GM23338 (cell line): ENCODE measurements at regions not wholly inside any gene's neighbourhood (a gene's known extent, or its start where the extent isn't known, plus 50 kb on each side); places are given as distances from the start of the nearest gene placed in this dataset.

ENCODE experiments used
- ATAC-seq: fragments of 200-7000 bp; cut with Tn5 transposase; 3 replicates; pipeline ENCODE4 v1.9.1; 2020
- DNase-seq: peaks from one replicate; pipeline ENCODE4 v3.0.0-alpha.2; 2015; ENCODE audit warnings: low spot score
- H2AFZ ChIP-seq: fragments of 200-600 bp; sonication (generic); 2 replicates; pipeline ENCODE4 v1.8.0; 2016; ENCODE audit warnings: antibody characterized with exemption, mild to moderate bottlenecking, moderate library complexity
- H3F3A ChIP-seq: fragments of 200-600 bp; sonication (generic); replicated peaks from 2 replicates; pipeline ENCODE4 v1.8.0; 2017; ENCODE audit warnings: antibody characterized with exemption, mixed run types, low read depth
- H3K27ac ChIP-seq: fragments of 200-600 bp; sonication (generic); 2 replicates; pipeline ENCODE4 v1.6.1; 2016; ENCODE audit warnings: low read depth
- H3K27me3 ChIP-seq: fragments of 200-600 bp; sonication (generic); 2 replicates; pipeline ENCODE4 v1.8.0; 2016; ENCODE audit warnings: mild to moderate bottlenecking, mixed run types, moderate library complexity; ENCODE audit not compliant: insufficient read depth
- H3K36me3 ChIP-seq: fragments of 200-600 bp; sonication (generic); 2 replicates; pipeline ENCODE4 v1.8.0; 2016; ENCODE audit warnings: mild to moderate bottlenecking; ENCODE audit not compliant: insufficient read depth
- H3K4me1 ChIP-seq: fragments of 200-600 bp; sonication (generic); 2 replicates; pipeline ENCODE4 v1.8.0; 2016; ENCODE audit warnings: mild to moderate bottlenecking, moderate library complexity; ENCODE audit not compliant: insufficient read depth
- H3K4me2 ChIP-seq: fragments of 200-600 bp; sonication (generic); 2 replicates; pipeline ENCODE4 v1.7.1; 2017; ENCODE audit warnings: mixed run types
- H3K4me3 ChIP-seq: fragments of 200-600 bp; sonication (generic); 2 replicates; pipeline ENCODE4 v1.6.1; 2016; ENCODE audit warnings: mixed run types
- H3K79me2 ChIP-seq: fragments of 200-600 bp; sonication (generic); replicated peaks from 2 replicates; pipeline ENCODE4 v1.8.0; 2017; ENCODE audit warnings: mild to moderate bottlenecking; ENCODE audit not compliant: insufficient read depth
- H3K9me2 ChIP-seq: fragments of 200-600 bp; sonication (generic); 2 replicates; pipeline ENCODE4 v1.8.0; 2017; ENCODE audit not compliant: insufficient read depth
- H4K20me1 ChIP-seq: fragments of 200-600 bp; sonication (generic); replicated peaks from 2 replicates; pipeline ENCODE4 v1.8.0; 2017; ENCODE audit warnings: mild to moderate bottlenecking; ENCODE audit not compliant: insufficient read depth
- H3K27ac Mint-ChIP-seq: 2 replicates; pipeline ENCODE4 v1.8.0; 2020; ENCODE audit warnings: inconsistent platforms, mild to moderate bottlenecking, moderate library complexity, mixed read lengths
- H3K27me3 Mint-ChIP-seq: 3 replicates; pipeline ENCODE4 v1.8.0; 2022; ENCODE audit warnings: low read depth, mild to moderate bottlenecking, moderate library complexity, mixed read lengths, inconsistent platforms; ENCODE audit not compliant: insufficient read depth, poor library complexity
- H3K36me3 Mint-ChIP-seq: 3 replicates; pipeline ENCODE4 v1.8.0; 2021; ENCODE audit warnings: low read depth, mild to moderate bottlenecking, inconsistent platforms, moderate library complexity, mixed read lengths
- H3K4me1 Mint-ChIP-seq: 3 replicates; pipeline ENCODE4 v1.8.0; 2020; ENCODE audit warnings: mild to moderate bottlenecking, inconsistent platforms, mixed read lengths
- H3K4me3 Mint-ChIP-seq: 3 replicates; pipeline ENCODE4 v1.8.0; 2021; ENCODE audit warnings: moderate library complexity, mild to moderate bottlenecking, inconsistent platforms, mixed read lengths
- H3K9me3 Mint-ChIP-seq: 3 replicates; pipeline ENCODE4 v1.8.0; 2020; ENCODE audit warnings: moderate library complexity, mild to moderate bottlenecking, inconsistent platforms, mixed read lengths
- CREB1 ChIP-seq: fragments of 250-450 bp; sonication (Bioruptor Pico); IDR thresholded peaks from 2 replicates; pipeline ENCODE4 v1.5.0; 2020; ENCODE audit warnings: low read depth, mild to moderate bottlenecking, moderate library complexity
- EZH2 ChIP-seq: fragments of 200-600 bp; sonication (generic); IDR thresholded peaks from one replicate; pipeline ENCODE4 v1.8.0; 2017; ENCODE audit warnings: antibody characterized with exemption, mild to moderate bottlenecking, low read depth; ENCODE audit not compliant: unreplicated experiment
- EZH2phosphoT487 ChIP-seq: fragments of 200-600 bp; sonication (generic); IDR thresholded peaks from one replicate; pipeline ENCODE4 v1.8.1; 2018; ENCODE audit warnings: antibody characterized with exemption; ENCODE audit not compliant: unreplicated experiment
- JUNB ChIP-seq: IDR thresholded peaks from one replicate; pipeline ENCODE4 v1.6.1; 2016; ENCODE audit warnings: antibody characterized with exemption; ENCODE audit not compliant: unreplicated experiment
- NANOG ChIP-seq: IDR thresholded peaks from 2 replicates; pipeline ENCODE4 v1.6.1; 2016; ENCODE audit warnings: antibody characterized with exemption, borderline replicate concordance
- POLR2AphosphoS5 ChIP-seq: IDR thresholded peaks from 2 replicates; pipeline ENCODE4 v1.6.1; 2016; ENCODE audit warnings: antibody characterized with exemption, low read depth
- STAT1 ChIP-seq: IDR thresholded peaks from one replicate; pipeline ENCODE4 v1.6.1; 2016; ENCODE audit warnings: antibody characterized with exemption; ENCODE audit not compliant: unreplicated experiment
- ZNF114 ChIP-seq: fragments of 250-450 bp; sonication (Bioruptor Pico); IDR thresholded peaks from 2 replicates; pipeline ENCODE4 v1.5.0; 2020; ENCODE audit warnings: mild to moderate bottlenecking, moderate library complexity
- ZNF331 ChIP-seq: fragments of 250-450 bp; sonication (Bioruptor Pico); IDR thresholded peaks from 2 replicates; pipeline ENCODE4 v1.5.0; 2020; ENCODE audit warnings: low read depth, mild to moderate bottlenecking, moderate library complexity
- ZNF462 ChIP-seq: fragments of 250-450 bp; sonication (Bioruptor Pico); IDR thresholded peaks from 2 replicates; pipeline ENCODE4 v1.5.0; 2020; ENCODE audit warnings: mild to moderate bottlenecking, moderate library complexity
- TF ChIP-seq, protein P1 (sequence below): IDR thresholded peaks from one replicate; pipeline ENCODE4 v1.6.1; 2018; ENCODE audit warnings: antibody characterized with exemption; ENCODE audit not compliant: unreplicated experiment
- TF ChIP-seq, protein P2 (sequence below), 2 experiments: fragments of 200-600 bp in 1 of 2; sonication (generic) in 1 of 2; conservative IDR thresholded peaks; 2 replicates each; pipeline versions ENCODE4 v1.5.1 to v1.6.1; 2016 to 2017; ENCODE audit warnings: antibody characterized with exemption in 2 of 2, low read depth in 2 of 2, mild to moderate bottlenecking in 2 of 2, moderate library complexity in 1 of 2
- TF ChIP-seq, protein P3 (sequence below): IDR thresholded peaks from 2 replicates; pipeline ENCODE4 v1.6.1; 2016; ENCODE audit warnings: antibody characterized with exemption

DNA sequence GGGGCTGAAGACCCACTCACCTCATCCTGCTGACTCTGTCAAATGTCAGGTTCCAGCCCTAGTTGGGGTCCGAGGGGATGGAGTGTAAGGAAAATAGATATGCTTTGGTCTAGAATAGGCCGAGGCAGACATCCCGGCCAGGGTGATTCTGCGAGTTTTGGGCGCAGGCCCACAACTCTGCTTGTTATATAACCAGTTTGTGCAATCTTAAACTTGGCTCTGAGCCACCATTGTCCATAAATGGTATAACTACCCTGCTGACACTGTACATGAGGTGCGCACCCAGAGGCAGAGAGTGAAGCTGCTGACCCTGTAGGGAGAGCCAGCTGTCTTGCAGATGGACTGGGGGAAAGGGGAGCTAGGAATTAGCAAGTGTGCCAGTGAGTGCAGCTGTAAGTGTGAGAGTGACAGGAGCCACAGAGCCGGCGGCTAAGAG, 1388.8 kb downstream of the AMY1C start:
- Histone ChIP-seq H4K20me1 (no peaks in the 10 kb centered on the region), H3K27ac (no peak overlapping the region), H3F3A (no peaks in the 10 kb centered on the region), H3K79me2 (no peaks in the 10 kb centered on the region), H2AFZ (peak overlapping the region; percentile 89), H3K4me2 (no peak overlapping the region), H3K36me3 (no peaks in the 10 kb centered on the region), H3K9me2 (no peaks in the 10 kb centered on the region), H3K4me1 (no peaks in the 10 kb centered on the region), H3K27me3 (no peaks in the 10 kb centered on the region), H3K4me3 (no peak overlapping the region)
- ATAC-seq = no peak
- TF ChIP-seq CREB1 (CRISPR knock-in tag) (no peak), ZNF114 (CRISPR knock-in tag) (no peak), EZH2 (no peak), NANOG (no peak), ZNF331 (CRISPR knock-in tag) (no peak), JUNB (no peak), EZH2phosphoT487 (no peak), ZNF462 (CRISPR knock-in tag) (no peak), POLR2AphosphoS5 (no peak), STAT1 (no peak)
- TF ChIP-seq, protein P1, sequence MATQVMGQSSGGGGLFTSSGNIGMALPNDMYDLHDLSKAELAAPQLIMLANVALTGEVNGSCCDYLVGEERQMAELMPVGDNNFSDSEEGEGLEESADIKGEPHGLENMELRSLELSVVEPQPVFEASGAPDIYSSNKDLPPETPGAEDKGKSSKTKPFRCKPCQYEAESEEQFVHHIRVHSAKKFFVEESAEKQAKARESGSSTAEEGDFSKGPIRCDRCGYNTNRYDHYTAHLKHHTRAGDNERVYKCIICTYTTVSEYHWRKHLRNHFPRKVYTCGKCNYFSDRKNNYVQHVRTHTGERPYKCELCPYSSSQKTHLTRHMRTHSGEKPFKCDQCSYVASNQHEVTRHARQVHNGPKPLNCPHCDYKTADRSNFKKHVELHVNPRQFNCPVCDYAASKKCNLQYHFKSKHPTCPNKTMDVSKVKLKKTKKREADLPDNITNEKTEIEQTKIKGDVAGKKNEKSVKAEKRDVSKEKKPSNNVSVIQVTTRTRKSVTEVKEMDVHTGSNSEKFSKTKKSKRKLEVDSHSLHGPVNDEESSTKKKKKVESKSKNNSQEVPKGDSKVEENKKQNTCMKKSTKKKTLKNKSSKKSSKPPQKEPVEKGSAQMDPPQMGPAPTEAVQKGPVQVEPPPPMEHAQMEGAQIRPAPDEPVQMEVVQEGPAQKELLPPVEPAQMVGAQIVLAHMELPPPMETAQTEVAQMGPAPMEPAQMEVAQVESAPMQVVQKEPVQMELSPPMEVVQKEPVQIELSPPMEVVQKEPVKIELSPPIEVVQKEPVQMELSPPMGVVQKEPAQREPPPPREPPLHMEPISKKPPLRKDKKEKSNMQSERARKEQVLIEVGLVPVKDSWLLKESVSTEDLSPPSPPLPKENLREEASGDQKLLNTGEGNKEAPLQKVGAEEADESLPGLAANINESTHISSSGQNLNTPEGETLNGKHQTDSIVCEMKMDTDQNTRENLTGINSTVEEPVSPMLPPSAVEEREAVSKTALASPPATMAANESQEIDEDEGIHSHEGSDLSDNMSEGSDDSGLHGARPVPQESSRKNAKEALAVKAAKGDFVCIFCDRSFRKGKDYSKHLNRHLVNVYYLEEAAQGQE = no peak
- TF ChIP-seq, protein P2, sequence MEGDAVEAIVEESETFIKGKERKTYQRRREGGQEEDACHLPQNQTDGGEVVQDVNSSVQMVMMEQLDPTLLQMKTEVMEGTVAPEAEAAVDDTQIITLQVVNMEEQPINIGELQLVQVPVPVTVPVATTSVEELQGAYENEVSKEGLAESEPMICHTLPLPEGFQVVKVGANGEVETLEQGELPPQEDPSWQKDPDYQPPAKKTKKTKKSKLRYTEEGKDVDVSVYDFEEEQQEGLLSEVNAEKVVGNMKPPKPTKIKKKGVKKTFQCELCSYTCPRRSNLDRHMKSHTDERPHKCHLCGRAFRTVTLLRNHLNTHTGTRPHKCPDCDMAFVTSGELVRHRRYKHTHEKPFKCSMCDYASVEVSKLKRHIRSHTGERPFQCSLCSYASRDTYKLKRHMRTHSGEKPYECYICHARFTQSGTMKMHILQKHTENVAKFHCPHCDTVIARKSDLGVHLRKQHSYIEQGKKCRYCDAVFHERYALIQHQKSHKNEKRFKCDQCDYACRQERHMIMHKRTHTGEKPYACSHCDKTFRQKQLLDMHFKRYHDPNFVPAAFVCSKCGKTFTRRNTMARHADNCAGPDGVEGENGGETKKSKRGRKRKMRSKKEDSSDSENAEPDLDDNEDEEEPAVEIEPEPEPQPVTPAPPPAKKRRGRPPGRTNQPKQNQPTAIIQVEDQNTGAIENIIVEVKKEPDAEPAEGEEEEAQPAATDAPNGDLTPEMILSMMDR (conservative IDR thresholded peaks at IDR 0.05; ENCODE audit: low read depth in 2 of 2) = no peak
- TF ChIP-seq, protein P3, sequence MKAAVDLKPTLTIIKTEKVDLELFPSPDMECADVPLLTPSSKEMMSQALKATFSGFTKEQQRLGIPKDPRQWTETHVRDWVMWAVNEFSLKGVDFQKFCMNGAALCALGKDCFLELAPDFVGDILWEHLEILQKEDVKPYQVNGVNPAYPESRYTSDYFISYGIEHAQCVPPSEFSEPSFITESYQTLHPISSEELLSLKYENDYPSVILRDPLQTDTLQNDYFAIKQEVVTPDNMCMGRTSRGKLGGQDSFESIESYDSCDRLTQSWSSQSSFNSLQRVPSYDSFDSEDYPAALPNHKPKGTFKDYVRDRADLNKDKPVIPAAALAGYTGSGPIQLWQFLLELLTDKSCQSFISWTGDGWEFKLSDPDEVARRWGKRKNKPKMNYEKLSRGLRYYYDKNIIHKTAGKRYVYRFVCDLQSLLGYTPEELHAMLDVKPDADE = no peak
- DNase-seq = no peak
- peaks cover 2% of the 10 kb centered on the region for H3K27me3 Mint-ChIP-seq
- no peak overlapping the region for H3K4me3 Mint-ChIP-seq
- no peak overlapping the region for H3K27ac Mint-ChIP-seq
- H3K9me3 Mint-ChIP-seq = no peaks in the 10 kb centered on the region; the same call in 2 of the 3 replicates
- no peaks in the 10 kb centered on the region; the same call in 2 of the 3 replicates for H3K4me1 Mint-ChIP-seq
- no peaks in the 10 kb centered on the region for H3K36me3 Mint-ChIP-seq
